ENCODE measurements at regions not wholly inside any gene's neighbourhood (a gene's known extent, or its start where the extent isn't known, plus 50 kb on each side); places are given as distances from the start of the nearest gene placed in this dataset.

GRCh38 chr7:50834679-50835078 is 52.0 kb upstream of the GRB10 start:
- TF ChIP-seq, protein P1, sequence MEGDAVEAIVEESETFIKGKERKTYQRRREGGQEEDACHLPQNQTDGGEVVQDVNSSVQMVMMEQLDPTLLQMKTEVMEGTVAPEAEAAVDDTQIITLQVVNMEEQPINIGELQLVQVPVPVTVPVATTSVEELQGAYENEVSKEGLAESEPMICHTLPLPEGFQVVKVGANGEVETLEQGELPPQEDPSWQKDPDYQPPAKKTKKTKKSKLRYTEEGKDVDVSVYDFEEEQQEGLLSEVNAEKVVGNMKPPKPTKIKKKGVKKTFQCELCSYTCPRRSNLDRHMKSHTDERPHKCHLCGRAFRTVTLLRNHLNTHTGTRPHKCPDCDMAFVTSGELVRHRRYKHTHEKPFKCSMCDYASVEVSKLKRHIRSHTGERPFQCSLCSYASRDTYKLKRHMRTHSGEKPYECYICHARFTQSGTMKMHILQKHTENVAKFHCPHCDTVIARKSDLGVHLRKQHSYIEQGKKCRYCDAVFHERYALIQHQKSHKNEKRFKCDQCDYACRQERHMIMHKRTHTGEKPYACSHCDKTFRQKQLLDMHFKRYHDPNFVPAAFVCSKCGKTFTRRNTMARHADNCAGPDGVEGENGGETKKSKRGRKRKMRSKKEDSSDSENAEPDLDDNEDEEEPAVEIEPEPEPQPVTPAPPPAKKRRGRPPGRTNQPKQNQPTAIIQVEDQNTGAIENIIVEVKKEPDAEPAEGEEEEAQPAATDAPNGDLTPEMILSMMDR (IDR thresholded peaks at IDR 0.05; ENCODE audit: unreplicated experiment), result no peak
- no peak overlapping the region for H3K4me3 Mint-ChIP-seq (ENCODE audit: low read depth, unreplicated experiment)
- H3K27ac Mint-ChIP-seq (ENCODE audit: unreplicated experiment), result peak overlapping the region; percentile 86
- peaks cover 9% of the 10 kb centered on the region for H3K9me3 Mint-ChIP-seq (ENCODE audit: low read depth, unreplicated experiment)
- H3K4me1 Mint-ChIP-seq (ENCODE audit: low read depth, unreplicated experiment), result peaks cover 78% of the 10 kb centered on the region
- peaks cover 7% of the 10 kb centered on the region for H3K36me3 Mint-ChIP-seq (ENCODE audit: insufficient read depth, unreplicated experiment)
- no TSS peak for BruUV-seq (replicated peaks)
- DNase-seq, result no peak
- intact Hi-C loops (cut with micrococcal nuclease; ENCODE audit: unreplicated experiment), result no loop called here
- CTCF ChIA-PET, result no interaction called here
- H3K27me3 Mint-ChIP-seq (ENCODE audit: unreplicated experiment), result no peaks in the 10 kb centered on the region

- no peaks in the 10 kb centered on the region for H3K27me3 Mint-ChIP-seq (ENCODE audit: unreplicated experiment)
- H3K9me3 Mint-ChIP-seq (ENCODE audit: low read depth, unreplicated experiment), result peaks cover 8% of the 10 kb centered on the region
- H3K36me3 Mint-ChIP-seq (ENCODE audit: insufficient read depth, unreplicated experiment), result peaks cover 5% of the 10 kb centered on the region
- intact Hi-C loops (cut with micrococcal nuclease; ENCODE audit: unreplicated experiment), result no loop called here
- no peak for DNase-seq
- BruUV-seq (replicated peaks), result no TSS peak
- H3K4me1 Mint-ChIP-seq (ENCODE audit: low read depth, unreplicated experiment), result peaks cover 78% of the 10 kb centered on the region
- H3K27ac Mint-ChIP-seq (ENCODE audit: unreplicated experiment), result peak overlapping the region; percentile 86
- CTCF ChIA-PET, result no interaction called here
- no peak overlapping the region for H3K4me3 Mint-ChIP-seq (ENCODE audit: low read depth, unreplicated experiment)
- TF ChIP-seq, protein P1 (IDR thresholded peaks at IDR 0.05; ENCODE audit: unreplicated experiment), result no peak
Observed at GRCh38 chr7:50834031-50834535, 51.4 kb upstream of the GRB10 start.

- no TSS peak for BruUV-seq (replicated peaks)
- DNase-seq, result peak; percentile 75
- H3K4me1 Mint-ChIP-seq (ENCODE audit: low read depth, unreplicated experiment), result peaks cover 72% of the 10 kb centered on the region
- CTCF ChIA-PET, result interaction anchor here (0.7 to 1.8 kb wide), 7 partner anchors 11 to 761 kb away, joined by 3 to 8 read pairs (median 5); no protein-coding TSS in a partner anchor
- no peaks in the 10 kb centered on the region for H3K36me3 Mint-ChIP-seq (ENCODE audit: insufficient read depth, unreplicated experiment)
- intact Hi-C loops (cut with micrococcal nuclease; ENCODE audit: unreplicated experiment), result loop anchor here (2.0 kb wide), 2 partner anchors 36 to 234 kb away; no protein-coding TSS in a partner anchor
- H3K9me3 Mint-ChIP-seq (ENCODE audit: low read depth, unreplicated experiment), result peaks cover 7% of the 10 kb centered on the region
- H3K27me3 Mint-ChIP-seq (ENCODE audit: unreplicated experiment), result no peaks in the 10 kb centered on the region
- peak overlapping the region; percentile 86 for H3K27ac Mint-ChIP-seq (ENCODE audit: unreplicated experiment)
- peak overlapping the region; percentile 36 for H3K4me3 Mint-ChIP-seq (ENCODE audit: low read depth, unreplicated experiment)
- TF ChIP-seq, protein P1 (IDR thresholded peaks at IDR 0.05; ENCODE audit: unreplicated experiment), result no peak
Observed at GRCh38 chr7:50832744-50833143, 50.0 kb upstream of the GRB10 start.
